Sigmoid colon (tissue), 4 donors: ENCODE measurements at regions not wholly inside any gene's neighbourhood (a gene's known extent, or its start where the extent isn't known, plus 50 kb on each side); places are given as distances from the start of the nearest gene placed in this dataset.

Experiments used
- CTCF ChIP-seq, 4 experiments: fragments of 450-650 bp in 3 of 4; fragments of 200-600 bp in 1 of 4; IDR thresholded peaks; one replicate each; pipeline ENCODE4 v1.5.1; 2016 to 2019; ENCODE audit warnings: antibody characterized with exemption in 4 of 4, mild to moderate bottlenecking in 3 of 4, moderate library complexity in 2 of 4
- EP300 ChIP-seq, 4 donors: sonication (generic); formaldehyde crosslinking; IDR thresholded peaks; one replicate each; pipeline ENCODE4 v1.6.1; 2017; ENCODE audit warnings: antibody characterized with exemption in 4 of 4
- POLR2A ChIP-seq, 2 donors: fragments of 450-650 bp; IDR thresholded peaks; one replicate each; pipeline ENCODE4 v1.6.1; 2016; ENCODE audit warnings: antibody characterized with exemption in 2 of 2, mild to moderate bottlenecking in 2 of 2, moderate library complexity in 2 of 2

- TF ChIP-seq CTCF (IDR thresholded peaks at IDR 0.05): no peak
- TF ChIP-seq POLR2A (IDR thresholded peaks at IDR 0.05): no peak
- TF ChIP-seq EP300 (IDR thresholded peaks at IDR 0.05): no peak
These were observed 106.6 kb upstream of the BTN3A2 start for GRCh38 chr6:26258212-26258977.
